ENCODE measurements at regions not wholly inside any gene's neighbourhood (a gene's known extent, or its start where the extent isn't known, plus 50 kb on each side); places are given as distances from the start of the nearest gene placed in this dataset.
"Not testable (repeated sequence)": the region's sequence is repeated elsewhere in the genome, so short reads cannot be mapped to it uniquely, and the experiment has no call there.

DNA sequence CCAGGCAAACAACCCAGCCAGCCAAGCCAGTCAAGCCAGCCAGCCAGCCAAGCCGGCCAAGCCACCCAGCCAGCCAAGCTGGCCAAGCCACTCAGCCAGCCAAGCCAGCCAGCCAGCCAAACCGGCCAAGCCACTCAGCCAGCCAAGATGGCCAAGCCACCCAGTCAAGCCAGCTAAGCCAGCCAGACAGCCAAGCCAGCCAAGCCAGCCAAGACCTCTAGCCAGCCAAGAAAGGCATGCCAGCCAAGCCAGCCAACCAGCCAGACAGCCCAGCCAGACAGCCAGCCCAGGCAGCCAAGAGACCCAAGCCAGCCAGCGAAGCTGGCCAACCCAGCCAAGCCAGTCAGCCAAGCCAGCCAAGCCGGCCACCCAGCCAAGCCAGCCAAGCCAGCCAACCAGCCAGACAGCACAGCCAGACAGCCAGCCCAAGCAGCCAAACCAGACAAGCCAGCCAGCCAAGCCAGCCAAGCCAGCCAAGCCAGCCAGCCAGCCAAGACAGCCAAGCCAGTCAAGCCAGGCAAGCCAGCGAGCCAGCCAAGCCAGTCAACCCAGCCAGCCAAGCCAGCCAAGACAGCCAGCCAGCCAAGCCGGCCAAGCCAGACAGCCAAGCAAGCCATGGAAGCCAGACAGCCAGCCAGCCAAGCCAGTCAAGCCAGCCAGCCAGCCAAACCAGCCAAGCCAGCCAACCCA, 1598.0 kb downstream of the RPIA start:
- not testable (repeated sequence) for DNase-seq; H3K27me3 Mint-ChIP-seq; H3K27ac Mint-ChIP-seq; H3K4me3 Mint-ChIP-seq; H3K4me1 Mint-ChIP-seq; H3K36me3 Mint-ChIP-seq; H3K9me3 Mint-ChIP-seq; ATAC-seq (ENCODE audit: low read depth in 2 of 2)

DNA sequence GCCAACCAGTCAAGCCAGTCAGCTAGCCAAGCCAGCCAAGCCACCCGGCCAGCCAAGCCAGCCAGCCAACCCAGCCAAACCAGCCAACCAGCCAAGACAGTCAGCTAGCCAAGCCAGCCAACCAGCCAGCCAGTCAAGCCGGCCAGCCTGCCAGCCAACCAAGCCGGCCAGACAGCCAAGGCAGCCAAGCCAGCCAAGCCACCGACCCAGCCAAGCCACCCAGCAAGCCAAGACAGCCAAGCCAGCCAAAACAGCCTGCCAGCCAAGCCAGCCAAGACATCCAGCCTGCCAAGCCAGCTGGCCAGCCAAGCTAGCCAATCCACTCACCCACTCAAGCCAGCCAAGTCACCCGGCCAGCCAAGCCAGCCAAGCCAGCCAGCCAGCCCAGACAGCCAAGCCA, 1599.2 kb downstream of the RPIA start:
- H3K27me3 Mint-ChIP-seq; H3K4me1 Mint-ChIP-seq; H3K4me3 Mint-ChIP-seq; H3K27ac Mint-ChIP-seq; ATAC-seq (ENCODE audit: low read depth in 2 of 2); H3K36me3 Mint-ChIP-seq; H3K9me3 Mint-ChIP-seq; DNase-seq: not testable (repeated sequence)

DNA sequence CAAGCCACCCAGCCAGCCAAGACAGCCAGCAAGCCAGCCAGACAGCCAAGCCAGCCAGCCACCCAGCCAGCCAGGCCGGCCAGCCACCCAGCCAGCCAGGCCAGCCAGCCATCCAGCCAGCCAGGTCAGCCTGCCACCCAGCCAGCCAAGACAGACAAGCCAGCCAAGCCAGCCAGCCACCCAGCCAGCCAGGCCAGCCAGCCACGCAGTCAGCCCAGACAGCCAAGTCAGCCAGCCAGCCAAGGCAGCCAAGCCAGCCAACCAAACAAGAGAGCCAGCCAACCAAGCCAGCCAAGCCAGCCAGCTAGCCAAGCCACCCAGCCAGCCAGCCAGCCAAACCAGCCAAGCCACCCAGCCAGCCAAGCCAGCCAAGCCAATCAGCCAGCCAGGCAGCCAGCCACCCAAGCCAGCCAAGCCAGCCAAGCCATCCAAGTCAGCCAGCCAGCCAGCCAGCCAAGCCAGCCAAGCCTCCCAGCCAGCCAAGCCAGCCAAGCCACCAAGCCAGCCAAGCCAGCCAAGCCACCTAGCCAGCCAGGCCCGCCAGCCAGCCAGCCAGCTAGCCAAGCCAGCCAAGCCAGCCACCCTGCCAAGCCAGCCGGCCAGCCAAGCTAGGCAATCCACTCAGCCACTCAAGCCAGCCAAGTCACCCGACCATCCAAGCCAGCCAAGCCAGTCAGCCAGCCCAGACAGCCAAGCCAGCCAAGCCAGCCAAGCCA, 1599.9 kb downstream of the RPIA start:
- H3K36me3 Mint-ChIP-seq; DNase-seq; H3K27ac Mint-ChIP-seq; H3K27me3 Mint-ChIP-seq; H3K4me3 Mint-ChIP-seq; ATAC-seq (ENCODE audit: low read depth in 2 of 2); H3K9me3 Mint-ChIP-seq; H3K4me1 Mint-ChIP-seq: not testable (repeated sequence)

DNA sequence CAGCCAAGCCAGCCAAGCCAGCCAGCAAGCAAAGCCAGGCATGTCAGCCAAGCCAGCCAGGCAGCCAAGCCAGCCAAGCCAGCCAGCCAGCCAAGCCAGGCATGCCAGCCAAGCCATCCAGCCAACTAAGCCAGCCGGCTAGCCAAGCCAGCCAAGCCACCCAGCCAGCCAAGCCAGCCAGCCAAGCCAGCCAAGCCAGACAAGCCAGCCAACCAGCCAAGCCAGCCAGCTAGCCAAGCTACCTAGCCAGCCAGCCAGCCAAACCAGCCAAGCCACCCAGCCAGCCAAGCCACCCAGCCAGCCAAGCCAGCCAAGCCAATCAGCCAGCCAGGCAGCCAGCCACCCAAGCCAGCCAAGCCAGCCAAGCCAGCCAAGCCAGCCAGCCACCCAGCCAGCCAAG, 1600.5 kb downstream of the RPIA start:
- not testable (repeated sequence) for H3K27ac Mint-ChIP-seq; H3K36me3 Mint-ChIP-seq; H3K27me3 Mint-ChIP-seq; H3K4me3 Mint-ChIP-seq; H3K4me1 Mint-ChIP-seq; DNase-seq; ATAC-seq (ENCODE audit: low read depth in 2 of 2); H3K9me3 Mint-ChIP-seq

DNA sequence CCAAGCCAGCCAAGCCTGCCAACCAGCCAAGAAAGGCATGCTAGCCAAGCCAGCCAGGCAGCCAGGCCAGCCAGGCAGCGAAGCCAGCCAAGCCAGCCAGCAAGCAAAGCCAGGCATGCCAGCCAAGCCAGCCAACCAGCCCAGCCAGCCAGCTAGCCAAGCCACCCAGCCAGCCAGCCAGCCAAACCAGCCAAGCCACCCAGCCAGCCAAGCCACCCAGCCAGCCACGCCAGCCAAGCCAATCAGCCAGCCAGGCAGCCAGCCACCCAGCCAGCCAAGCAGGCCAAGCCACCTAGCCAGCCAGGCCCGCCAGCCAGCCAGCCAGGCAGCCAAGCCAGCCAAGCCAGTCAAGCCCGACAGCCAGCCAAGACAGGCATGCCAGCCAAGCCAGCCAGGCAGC, 1601.0 kb downstream of the RPIA start:
- ATAC-seq (ENCODE audit: low read depth in 2 of 2); H3K36me3 Mint-ChIP-seq; DNase-seq; H3K4me1 Mint-ChIP-seq; H3K4me3 Mint-ChIP-seq; H3K27ac Mint-ChIP-seq; H3K27me3 Mint-ChIP-seq; H3K9me3 Mint-ChIP-seq: not testable (repeated sequence)

DNA sequence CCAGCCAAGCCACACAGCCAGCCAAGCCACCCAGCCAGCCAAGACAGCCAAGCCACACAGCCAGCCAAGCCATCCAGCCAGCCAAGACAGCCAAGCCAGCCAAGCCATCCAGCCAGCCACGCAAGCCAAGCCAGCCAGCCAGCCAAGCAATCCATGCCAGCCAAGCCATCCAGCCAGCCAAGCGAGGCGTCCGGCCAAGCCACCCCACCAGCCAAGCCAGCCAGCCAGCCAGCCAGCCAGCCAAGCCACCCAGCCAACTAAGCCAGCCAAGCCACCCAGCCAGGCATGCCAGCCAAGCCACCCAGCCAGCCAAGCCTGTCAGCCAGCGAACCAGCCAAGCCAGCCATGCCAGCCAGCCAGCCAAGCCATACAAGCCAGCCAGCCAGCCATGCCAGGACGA, 1601.8 kb downstream of the RPIA start:
- H3K4me3 Mint-ChIP-seq; H3K4me1 Mint-ChIP-seq; H3K27ac Mint-ChIP-seq; DNase-seq; H3K27me3 Mint-ChIP-seq; H3K36me3 Mint-ChIP-seq; ATAC-seq (ENCODE audit: low read depth in 2 of 2); H3K9me3 Mint-ChIP-seq: not testable (repeated sequence)

DNA sequence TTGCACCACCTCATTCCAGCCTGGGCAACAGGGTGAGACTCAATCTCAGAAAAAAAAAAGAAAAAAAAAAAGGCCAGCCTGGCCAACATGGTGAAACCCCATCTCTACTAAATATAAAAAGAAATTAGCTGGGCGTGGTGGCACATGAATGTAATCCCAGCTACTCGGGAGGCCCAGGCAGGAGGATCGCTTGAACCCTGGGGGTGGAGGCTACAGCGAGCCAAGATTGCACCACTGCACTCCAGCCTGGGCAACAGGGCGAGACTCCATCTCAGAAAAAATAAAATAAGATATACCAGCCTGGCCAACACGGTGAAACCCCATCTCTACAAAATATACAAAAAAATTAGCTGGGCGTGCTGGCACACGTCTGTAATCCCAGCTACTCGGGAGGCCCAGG, 1602.3 kb downstream of the RPIA start:
- not testable (repeated sequence) for H3K27ac Mint-ChIP-seq; H3K36me3 Mint-ChIP-seq; H3K9me3 Mint-ChIP-seq; H3K4me3 Mint-ChIP-seq; ATAC-seq (ENCODE audit: low read depth in 2 of 2); DNase-seq; H3K27me3 Mint-ChIP-seq; H3K4me1 Mint-ChIP-seq

DNA sequence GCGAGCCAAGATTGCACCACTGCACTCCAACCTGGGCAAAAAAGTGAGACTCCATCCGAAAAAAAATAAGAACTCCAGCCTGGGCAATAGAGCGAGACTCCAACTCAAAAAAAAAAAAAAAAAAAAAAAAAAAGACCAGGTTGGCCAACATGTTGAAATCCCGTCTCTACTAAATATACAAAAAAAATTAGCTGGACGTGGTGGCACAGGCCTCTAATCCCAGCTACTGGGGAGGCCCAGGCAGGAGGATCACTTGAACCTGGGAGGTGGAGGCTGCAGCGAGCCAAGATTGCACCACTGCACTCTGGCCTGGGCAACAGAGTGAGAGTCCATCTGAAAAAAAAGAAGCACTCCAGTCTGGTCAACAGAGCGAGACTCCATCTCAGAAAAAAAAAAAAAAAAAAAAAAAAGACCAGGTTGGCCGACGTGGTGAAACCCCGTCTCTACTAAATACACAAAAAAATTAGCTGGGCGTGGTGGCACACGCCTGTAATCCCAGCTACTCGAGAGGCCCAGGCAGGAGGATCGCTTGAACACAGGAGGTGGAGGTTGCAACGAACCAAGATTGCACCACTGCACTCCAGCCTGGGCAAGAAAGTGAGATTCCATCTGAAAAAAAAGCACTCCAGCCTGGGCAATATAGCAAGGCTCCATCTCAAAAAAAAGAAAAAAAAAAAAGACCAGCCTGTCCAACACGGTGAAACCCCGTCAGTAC, 1603.7 kb downstream of the RPIA start:
- not testable (repeated sequence) for DNase-seq; H3K4me1 Mint-ChIP-seq; H3K36me3 Mint-ChIP-seq; H3K9me3 Mint-ChIP-seq; ATAC-seq (ENCODE audit: low read depth in 2 of 2); H3K4me3 Mint-ChIP-seq; H3K27me3 Mint-ChIP-seq; H3K27ac Mint-ChIP-seq

DNA sequence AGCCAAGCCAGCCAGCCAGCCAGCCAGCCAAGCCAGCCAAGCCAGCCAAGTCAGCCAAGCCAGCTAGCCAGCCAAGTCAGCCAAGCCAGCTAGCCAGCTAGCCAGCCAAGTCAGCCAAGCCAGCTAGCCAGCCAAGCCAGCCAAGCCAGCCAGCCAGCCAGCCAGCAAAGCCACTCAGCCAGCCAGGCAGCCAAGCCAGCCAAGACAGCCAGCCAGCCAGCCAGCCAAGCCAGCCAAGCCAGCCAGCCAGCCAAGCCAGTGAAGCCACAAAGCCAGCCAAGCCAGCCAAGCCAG, 1605.0 kb downstream of the RPIA start:
- ATAC-seq (ENCODE audit: low read depth in 2 of 2); H3K4me1 Mint-ChIP-seq; DNase-seq; H3K36me3 Mint-ChIP-seq; H3K4me3 Mint-ChIP-seq; H3K27ac Mint-ChIP-seq; H3K27me3 Mint-ChIP-seq; H3K9me3 Mint-ChIP-seq: not testable (repeated sequence)

DNA sequence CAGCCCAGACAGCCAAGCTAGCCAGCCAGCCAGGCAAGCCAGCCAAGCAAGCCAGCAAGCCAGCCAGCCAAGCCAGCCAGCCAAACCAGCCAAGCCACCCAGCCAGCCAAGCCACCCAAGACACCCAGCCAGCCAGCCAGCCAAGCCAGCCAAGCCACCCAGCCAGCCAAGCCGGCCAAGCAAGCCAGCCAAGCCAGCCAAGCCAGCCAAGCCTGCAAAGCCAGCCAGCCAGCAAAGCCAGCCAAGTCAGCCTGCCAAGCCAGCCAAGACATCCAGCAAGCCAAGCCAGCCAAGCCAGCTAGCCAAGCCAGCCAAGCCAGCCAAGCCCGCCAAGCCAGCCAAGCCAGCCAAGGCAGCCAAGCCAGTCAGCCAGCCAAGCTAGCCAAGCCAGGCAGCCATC, 1606.2 kb downstream of the RPIA start:
- ATAC-seq (ENCODE audit: low read depth in 2 of 2); H3K4me1 Mint-ChIP-seq; H3K27ac Mint-ChIP-seq; H3K36me3 Mint-ChIP-seq; H3K27me3 Mint-ChIP-seq; H3K9me3 Mint-ChIP-seq; H3K4me3 Mint-ChIP-seq; DNase-seq: not testable (repeated sequence)

DNA sequence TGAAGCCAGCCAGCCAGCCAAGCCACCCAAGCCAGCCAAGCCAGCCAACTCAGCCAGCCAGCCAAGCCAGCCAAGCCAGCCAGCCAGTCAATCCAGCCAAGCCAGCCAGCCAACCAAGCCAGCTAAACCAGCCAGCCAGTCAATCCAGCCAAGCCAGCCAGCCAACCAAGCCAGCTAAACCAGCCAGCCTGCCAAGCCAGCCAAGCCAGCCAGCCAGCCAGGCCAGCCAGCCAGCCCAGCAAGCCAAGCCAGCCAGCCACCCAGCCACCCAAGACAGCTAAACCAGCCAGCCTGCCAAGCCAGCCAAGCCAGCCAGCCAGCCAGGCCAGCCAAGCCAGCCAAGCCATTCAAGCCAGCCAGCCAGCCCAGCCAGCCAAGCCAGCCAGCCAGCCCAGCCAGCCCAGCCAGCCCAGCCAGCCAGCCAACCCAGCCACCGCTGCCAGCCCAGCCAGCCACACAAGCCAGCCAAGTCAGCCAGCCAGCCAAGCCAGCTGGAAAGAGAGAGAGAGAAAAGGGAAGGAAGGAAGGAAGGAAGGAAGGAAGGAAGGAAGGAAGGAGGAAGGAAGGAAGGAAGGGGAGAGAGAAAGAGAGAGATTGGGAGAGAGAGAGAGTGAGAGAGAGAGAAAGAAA, 1606.8 kb downstream of the RPIA start:
- not testable (repeated sequence) for H3K4me3 Mint-ChIP-seq; DNase-seq; H3K4me1 Mint-ChIP-seq; H3K9me3 Mint-ChIP-seq; H3K36me3 Mint-ChIP-seq; ATAC-seq (ENCODE audit: low read depth in 2 of 2); H3K27ac Mint-ChIP-seq; H3K27me3 Mint-ChIP-seq

DNA sequence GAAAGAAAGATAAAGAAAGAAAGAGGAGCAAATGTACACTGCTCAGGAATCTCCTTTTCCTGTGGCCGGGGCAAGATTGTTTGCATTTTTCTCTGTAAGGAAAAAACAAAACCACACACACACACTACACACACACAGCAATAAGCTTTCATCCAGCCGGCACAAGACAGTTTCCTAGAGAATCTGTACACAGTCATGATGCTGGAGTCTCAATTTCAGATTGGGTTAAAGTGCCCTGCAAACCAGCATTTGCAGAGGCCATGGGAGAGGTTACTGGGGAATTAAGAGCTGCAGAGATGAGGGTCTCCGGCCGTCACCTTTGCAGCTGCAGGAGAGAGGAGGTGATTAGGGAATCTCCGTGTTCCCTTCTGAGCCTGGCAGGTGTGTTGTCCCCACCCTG, 1607.5 kb downstream of the RPIA start:
- H3K36me3 Mint-ChIP-seq; ATAC-seq (ENCODE audit: low read depth in 2 of 2): not testable (repeated sequence)

DNA sequence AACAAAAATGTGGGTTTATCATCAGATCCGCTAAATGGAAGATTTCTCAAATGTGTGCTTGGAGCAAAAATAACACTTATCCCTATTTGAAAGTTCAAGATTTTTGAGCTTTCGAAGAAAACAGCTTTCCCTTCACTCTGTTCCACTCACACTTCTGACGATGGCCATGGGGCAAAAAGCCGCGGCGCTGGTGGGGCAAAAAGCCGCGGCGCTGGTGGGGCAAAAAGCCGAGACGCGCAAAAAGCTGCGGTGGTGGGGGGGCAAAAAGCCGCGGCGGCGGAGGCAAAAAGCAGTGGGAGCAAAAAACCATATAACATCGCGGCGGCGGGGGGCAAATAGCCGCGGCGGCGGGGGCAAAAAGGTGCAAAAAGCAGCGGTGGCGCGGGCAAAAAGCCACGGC, 1631.5 kb downstream of the RPIA start:
- ATAC-seq (ENCODE audit: low read depth in 2 of 2); H3K4me1 Mint-ChIP-seq; H3K9me3 Mint-ChIP-seq; H3K36me3 Mint-ChIP-seq; DNase-seq: not testable (repeated sequence)
- peak overlapping the region in 7 of 8 donors; percentile 71 to 90 (median 86) for H3K4me3 Mint-ChIP-seq
- peaks cover 5 to 11% (median 8%) of the 10 kb centered on the region in 3 donors for H3K27me3 Mint-ChIP-seq
- H3K27ac Mint-ChIP-seq: peak overlapping the region in 4 of 6 donors; percentile 66 to 96 (median 82)

More for the DNA sequence above, 1607.5 kb downstream of the RPIA start:
- not testable (repeated sequence) for DNase-seq, H3K4me3 Mint-ChIP-seq, H3K9me3 Mint-ChIP-seq, H3K27ac Mint-ChIP-seq, H3K4me1 Mint-ChIP-seq, H3K27me3 Mint-ChIP-seq

Data from naive B cell (primary cell).